IPS-18a (cell line): ENCODE measurements at regions not wholly inside any gene's neighbourhood (a gene's known extent, or its start where the extent isn't known, plus 50 kb on each side); places are given as distances from the start of the nearest gene placed in this dataset.

Experiments
- H3K27ac ChIP-seq: one replicate; pipeline ENCODE4 v1.5.1; 2013; ENCODE audit warnings: low read length
- H3K27me3 ChIP-seq: one replicate; pipeline ENCODE4 v1.6.1; 2013; ENCODE audit warnings: mild to moderate bottlenecking, low read length; ENCODE audit not compliant: control insufficient read depth, insufficient read depth
- H3K36me3 ChIP-seq: one replicate; pipeline ENCODE4 v1.6.1; 2013; ENCODE audit warnings: low read depth, low read length; ENCODE audit not compliant: control insufficient read depth
- H3K4me1 ChIP-seq: one replicate; pipeline ENCODE4 v1.6.1; 2013; ENCODE audit warnings: low read depth, low read length; ENCODE audit not compliant: control insufficient read depth
- H3K4me3 ChIP-seq: one replicate; pipeline ENCODE4 v1.5.1; 2013; ENCODE audit warnings: low read length
- H3K9ac ChIP-seq: one replicate; pipeline ENCODE4 v1.6.1; 2013; ENCODE audit warnings: mild to moderate bottlenecking, low read length, moderate library complexity
- H3K9me3 ChIP-seq: one replicate; pipeline ENCODE4 v1.6.1; 2013; ENCODE audit warnings: low read depth, low read length; ENCODE audit not compliant: control insufficient read depth

- no peaks in the 10 kb centered on the region for H3K4me1 ChIP-seq
- H3K4me3 ChIP-seq: no peak overlapping the region
- no peak overlapping the region for H3K9ac ChIP-seq
- no peaks in the 10 kb centered on the region for H3K9me3 ChIP-seq
- H3K27me3 ChIP-seq: no peaks in the 10 kb centered on the region
- no peaks in the 10 kb centered on the region for H3K36me3 ChIP-seq
- no peak overlapping the region for H3K27ac ChIP-seq
Measured at GRCh38 chr2:49582946-49583345, 428.6 kb upstream of the FSHR start.

- H3K9ac ChIP-seq: no peak overlapping the region
- no peak overlapping the region for H3K27ac ChIP-seq
- no peaks in the 10 kb centered on the region for H3K36me3 ChIP-seq
- no peak overlapping the region for H3K4me3 ChIP-seq
- H3K9me3 ChIP-seq: no peaks in the 10 kb centered on the region
- no peaks in the 10 kb centered on the region for H3K27me3 ChIP-seq
- no peaks in the 10 kb centered on the region for H3K4me1 ChIP-seq
Measured at GRCh38 chr2:49577041-49577440, 422.7 kb upstream of the FSHR start.

- no peak overlapping the region for H3K9ac ChIP-seq
- no peaks in the 10 kb centered on the region for H3K36me3 ChIP-seq
- H3K4me3 ChIP-seq: no peak overlapping the region
- H3K4me1 ChIP-seq: no peaks in the 10 kb centered on the region
- H3K27ac ChIP-seq: no peak overlapping the region
- no peaks in the 10 kb centered on the region for H3K27me3 ChIP-seq
- H3K9me3 ChIP-seq: no peaks in the 10 kb centered on the region
Measured at GRCh38 chr2:49569176-49569575, 414.9 kb upstream of the FSHR start.

- Histone ChIP-seq H3K4me3 (no peak overlapping the region), H3K4me1 (no peaks in the 10 kb centered on the region), H3K36me3 (no peaks in the 10 kb centered on the region), H3K9me3 (no peaks in the 10 kb centered on the region), H3K27ac (no peak overlapping the region), H3K27me3 (no peaks in the 10 kb centered on the region), H3K9ac (no peak overlapping the region)
Measured at GRCh38 chr2:49567811-49568600, 413.7 kb upstream of the FSHR start.

- Histone ChIP-seq H3K27ac (no peak overlapping the region), H3K36me3 (no peaks in the 10 kb centered on the region), H3K9me3 (no peaks in the 10 kb centered on the region), H3K9ac (no peak overlapping the region), H3K4me3 (no peak overlapping the region), H3K27me3 (no peaks in the 10 kb centered on the region), H3K4me1 (no peaks in the 10 kb centered on the region)
Measured at GRCh38 chr2:49567021-49567420, 412.7 kb upstream of the FSHR start.

GRCh38 chr2:49553658-49554057, 399.3 kb upstream of the FSHR start:
- Histone ChIP-seq H3K9ac (no peak overlapping the region), H3K27me3 (no peaks in the 10 kb centered on the region), H3K36me3 (no peaks in the 10 kb centered on the region), H3K9me3 (no peaks in the 10 kb centered on the region), H3K27ac (no peak overlapping the region), H3K4me1 (peaks cover 4% of the 10 kb centered on the region), H3K4me3 (no peak overlapping the region)

- peaks cover 8% of the 10 kb centered on the region for H3K9me3 ChIP-seq
- H3K36me3 ChIP-seq: no peaks in the 10 kb centered on the region
- H3K4me3 ChIP-seq: no peak overlapping the region
- no peaks in the 10 kb centered on the region for H3K4me1 ChIP-seq
- H3K27ac ChIP-seq: no peak overlapping the region
- H3K27me3 ChIP-seq: no peaks in the 10 kb centered on the region
- H3K9ac ChIP-seq: no peak overlapping the region
Measured at GRCh38 chr2:49532702-49533101, 378.4 kb upstream of the FSHR start.

GRCh38 chr2:49515996-49516782, 361.9 kb upstream of the FSHR start:
- Histone ChIP-seq H3K4me3 (no peak overlapping the region), H3K9ac (no peak overlapping the region), H3K27ac (no peak overlapping the region), H3K27me3 (no peaks in the 10 kb centered on the region), H3K36me3 (no peaks in the 10 kb centered on the region), H3K9me3 (no peaks in the 10 kb centered on the region), H3K4me1 (no peaks in the 10 kb centered on the region)

GRCh38 chr2:49514201-49514600, 359.9 kb upstream of the FSHR start:
- H3K9me3 ChIP-seq: no peaks in the 10 kb centered on the region
- no peaks in the 10 kb centered on the region for H3K36me3 ChIP-seq
- H3K27me3 ChIP-seq: no peaks in the 10 kb centered on the region
- H3K4me3 ChIP-seq: no peak overlapping the region
- no peaks in the 10 kb centered on the region for H3K4me1 ChIP-seq
- H3K27ac ChIP-seq: no peak overlapping the region
- no peak overlapping the region for H3K9ac ChIP-seq

GRCh38 chr2:49490710-49491109, 336.4 kb upstream of the FSHR start:
- H3K4me3 ChIP-seq: no peak overlapping the region

GRCh38 chr2:49487139-49487538, 332.8 kb upstream of the FSHR start:
- Histone ChIP-seq H3K4me1 (no peaks in the 10 kb centered on the region), H3K9me3 (no peaks in the 10 kb centered on the region), H3K36me3 (no peaks in the 10 kb centered on the region), H3K4me3 (no peak overlapping the region), H3K9ac (no peak overlapping the region), H3K27me3 (no peaks in the 10 kb centered on the region), H3K27ac (no peak overlapping the region)

More at GRCh38 chr2:49490710-49491109, 336.4 kb upstream of the FSHR start:
- Histone ChIP-seq H3K9ac (no peak overlapping the region), H3K27me3 (no peaks in the 10 kb centered on the region), H3K36me3 (no peaks in the 10 kb centered on the region), H3K4me1 (no peaks in the 10 kb centered on the region), H3K9me3 (no peaks in the 10 kb centered on the region), H3K27ac (no peak overlapping the region)

GRCh38 chr2:49480520-49480919, 326.2 kb upstream of the FSHR start:
- H3K4me1 ChIP-seq: no peaks in the 10 kb centered on the region
- no peaks in the 10 kb centered on the region for H3K27me3 ChIP-seq
- H3K36me3 ChIP-seq: no peaks in the 10 kb centered on the region
- no peak overlapping the region for H3K9ac ChIP-seq
- H3K4me3 ChIP-seq: no peak overlapping the region
- no peaks in the 10 kb centered on the region for H3K9me3 ChIP-seq
- H3K27ac ChIP-seq: no peak overlapping the region
